LNCaP clone FGC (cell line): ENCODE measurements at regions not wholly inside any gene's neighbourhood (a gene's known extent, or its start where the extent isn't known, plus 50 kb on each side); places are given as distances from the start of the nearest gene placed in this dataset.

Experiments used
- DNase-seq: peaks from one replicate; pipeline ENCODE4 v3.0.0-alpha.2; 2011; ENCODE audit warnings: low read depth
- H3K4me3 ChIP-seq: 2 replicates; pipeline ENCODE4 v1.5.1; 2011; ENCODE audit warnings: mild to moderate bottlenecking, low read depth, low read length, control low read depth
- TF ChIP-seq, protein P1 (sequence below): IDR thresholded peaks from 2 replicates; pipeline ENCODE4 v1.5.1; 2012; ENCODE audit warnings: mild to moderate bottlenecking; ENCODE audit not compliant: control insufficient read depth, insufficient read depth; ENCODE audit errors: extremely low read depth

DNA sequence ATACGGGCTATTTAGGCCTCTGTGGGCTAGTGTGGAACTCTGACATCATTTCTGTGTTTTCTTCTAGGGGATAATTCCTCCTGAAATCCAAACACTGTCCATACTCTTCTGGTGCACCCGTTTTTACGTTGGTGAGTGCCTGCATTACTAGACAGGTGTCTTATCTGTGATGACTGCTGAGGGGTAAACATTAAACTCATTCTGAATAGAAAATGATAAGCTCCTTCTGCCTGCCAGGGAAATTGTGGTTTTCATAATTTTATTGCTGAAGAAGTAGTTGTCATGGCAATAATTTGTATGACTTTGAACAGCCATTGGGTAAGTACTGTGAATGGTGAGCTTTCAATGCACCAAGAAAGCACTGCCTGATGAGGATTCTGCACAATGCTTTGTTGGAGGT, 705.6 kb downstream of the UTRN start:
- TF ChIP-seq, protein P1, sequence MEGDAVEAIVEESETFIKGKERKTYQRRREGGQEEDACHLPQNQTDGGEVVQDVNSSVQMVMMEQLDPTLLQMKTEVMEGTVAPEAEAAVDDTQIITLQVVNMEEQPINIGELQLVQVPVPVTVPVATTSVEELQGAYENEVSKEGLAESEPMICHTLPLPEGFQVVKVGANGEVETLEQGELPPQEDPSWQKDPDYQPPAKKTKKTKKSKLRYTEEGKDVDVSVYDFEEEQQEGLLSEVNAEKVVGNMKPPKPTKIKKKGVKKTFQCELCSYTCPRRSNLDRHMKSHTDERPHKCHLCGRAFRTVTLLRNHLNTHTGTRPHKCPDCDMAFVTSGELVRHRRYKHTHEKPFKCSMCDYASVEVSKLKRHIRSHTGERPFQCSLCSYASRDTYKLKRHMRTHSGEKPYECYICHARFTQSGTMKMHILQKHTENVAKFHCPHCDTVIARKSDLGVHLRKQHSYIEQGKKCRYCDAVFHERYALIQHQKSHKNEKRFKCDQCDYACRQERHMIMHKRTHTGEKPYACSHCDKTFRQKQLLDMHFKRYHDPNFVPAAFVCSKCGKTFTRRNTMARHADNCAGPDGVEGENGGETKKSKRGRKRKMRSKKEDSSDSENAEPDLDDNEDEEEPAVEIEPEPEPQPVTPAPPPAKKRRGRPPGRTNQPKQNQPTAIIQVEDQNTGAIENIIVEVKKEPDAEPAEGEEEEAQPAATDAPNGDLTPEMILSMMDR, result no peak
- H3K4me3 ChIP-seq, result no peak overlapping the region
- no peak for DNase-seq

DNA sequence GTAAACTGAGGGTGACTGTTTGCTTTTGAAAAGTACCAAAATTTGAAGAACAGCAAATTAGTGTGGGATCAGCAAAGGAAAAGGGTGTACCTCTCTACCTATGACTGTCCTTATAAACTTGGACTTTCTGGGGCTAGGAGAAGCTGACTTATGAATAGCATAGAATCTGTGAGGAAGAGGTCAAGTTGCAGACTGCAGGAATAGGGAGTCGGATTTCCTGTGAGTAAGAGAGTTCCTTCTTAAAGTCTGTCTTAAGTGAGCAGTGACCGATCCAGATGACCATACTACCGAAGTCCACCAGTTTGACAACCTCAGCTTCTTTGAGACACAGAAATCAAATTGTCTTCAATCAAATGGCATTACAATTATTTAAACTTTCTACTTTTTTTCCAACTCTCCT, 708.7 kb downstream of the UTRN start:
- no peak overlapping the region for H3K4me3 ChIP-seq
- TF ChIP-seq, protein P1, result no peak
- DNase-seq, result no peak

DNA sequence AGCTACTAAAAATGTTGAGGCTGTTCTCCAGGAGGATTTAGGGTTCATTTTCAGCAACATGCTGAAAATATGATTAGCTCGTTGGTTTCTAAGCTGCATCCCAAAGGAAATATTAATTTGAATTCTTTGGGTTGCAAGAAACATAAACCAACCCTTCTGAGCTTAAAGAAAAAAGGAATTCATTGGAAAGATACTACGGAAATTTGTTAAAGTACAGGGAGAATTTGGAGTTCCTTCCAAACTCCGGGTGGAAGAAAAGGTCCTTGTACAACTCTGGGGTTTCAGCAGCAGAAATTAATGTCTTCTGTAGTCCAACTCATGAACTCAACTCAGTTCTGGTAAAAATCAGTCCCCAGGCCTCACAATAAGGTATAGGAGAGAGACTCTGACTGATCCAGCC, 712.9 kb downstream of the UTRN start:
- no peak overlapping the region for H3K4me3 ChIP-seq
- DNase-seq, result no peak
- TF ChIP-seq, protein P1, result no peak

DNA sequence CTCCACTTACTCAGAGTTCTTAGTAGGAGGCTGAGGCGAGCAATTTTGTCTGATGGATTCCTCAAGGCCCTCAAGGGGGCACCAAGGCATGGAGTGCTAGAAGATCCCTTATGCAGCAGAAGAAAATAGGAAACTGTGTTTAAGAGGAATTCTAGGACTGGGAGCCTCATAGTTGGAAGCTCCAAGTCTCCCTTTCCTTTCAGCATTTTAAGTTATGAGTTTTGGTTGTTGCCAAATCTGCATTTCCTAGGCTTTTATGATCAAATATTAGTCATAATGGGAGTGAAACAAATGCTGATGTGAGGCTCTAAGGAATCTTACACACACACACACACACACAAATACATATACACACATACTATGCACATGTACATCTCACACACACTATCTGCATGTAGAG, 714.0 kb downstream of the UTRN start:
- no peak for DNase-seq
- TF ChIP-seq, protein P1, result no peak
- H3K4me3 ChIP-seq, result no peak overlapping the region

DNA sequence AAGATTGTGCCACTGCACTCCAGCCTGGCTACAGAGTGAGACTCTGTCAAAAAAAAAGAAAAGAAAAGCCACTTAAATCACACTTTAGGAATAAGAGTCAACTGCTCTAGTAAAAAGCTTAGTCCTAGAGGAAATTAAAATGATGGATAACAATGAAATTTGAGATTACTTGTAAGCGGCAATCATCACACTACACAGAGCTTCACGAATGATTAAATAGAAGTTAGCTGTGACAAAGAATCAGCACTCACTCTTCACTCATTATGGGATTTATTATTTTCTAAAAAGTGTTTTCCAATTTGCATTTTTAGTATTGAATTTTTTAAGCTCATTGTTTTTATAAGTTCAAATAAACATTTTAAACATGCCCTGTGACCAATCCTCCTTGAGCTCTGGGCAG, 718.0 kb downstream of the UTRN start:
- no peak overlapping the region for H3K4me3 ChIP-seq
- no peak for DNase-seq
- TF ChIP-seq, protein P1, result no peak

DNA sequence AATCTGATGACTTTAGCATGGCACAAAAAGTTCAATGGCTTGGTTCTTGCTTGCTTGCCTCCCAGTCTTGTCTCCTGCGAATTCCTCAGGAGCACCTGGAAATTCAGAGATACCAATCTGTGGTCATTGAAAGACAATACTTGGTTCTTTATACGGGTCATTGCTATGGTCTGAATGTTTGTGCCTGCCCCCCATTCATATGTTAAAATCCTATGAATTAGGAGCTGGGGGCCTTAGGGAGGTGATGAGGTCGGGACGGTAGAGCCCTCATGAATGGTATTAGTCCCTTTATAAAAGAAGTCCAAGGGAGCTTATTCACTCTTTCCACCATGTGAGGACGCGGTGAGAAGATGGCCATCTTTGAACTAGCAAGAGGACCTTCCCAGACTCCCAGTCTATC, 721.8 kb downstream of the UTRN start:
- no peak for DNase-seq
- H3K4me3 ChIP-seq, result no peak overlapping the region
- TF ChIP-seq, protein P1, result no peak

DNA sequence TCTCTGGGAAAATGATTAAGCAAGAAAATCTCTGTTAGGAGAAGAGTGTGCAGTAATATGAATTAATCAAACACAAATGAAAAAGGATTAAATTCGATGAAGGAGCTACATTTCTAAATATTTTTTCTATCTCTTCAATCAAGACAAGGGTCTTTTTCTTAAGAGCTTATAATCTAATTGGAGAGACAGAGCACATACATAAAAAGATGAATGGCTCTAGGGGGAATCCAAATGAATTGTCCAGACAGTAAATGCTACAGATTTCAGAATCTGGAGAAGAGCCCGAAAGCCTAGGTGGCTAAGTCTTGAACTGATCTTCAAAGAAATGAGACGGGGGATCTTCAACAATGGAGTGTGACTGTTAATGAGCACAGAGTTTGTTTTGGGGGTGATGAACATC, 723.6 kb downstream of the UTRN start:
- no peak for DNase-seq
- TF ChIP-seq, protein P1, result no peak
- no peak overlapping the region for H3K4me3 ChIP-seq
